ENCODE measurements at regions not wholly inside any gene's neighbourhood (a gene's known extent, or its start where the extent isn't known, plus 50 kb on each side); places are given as distances from the start of the nearest gene placed in this dataset.

- TF ChIP-seq, protein P1, sequence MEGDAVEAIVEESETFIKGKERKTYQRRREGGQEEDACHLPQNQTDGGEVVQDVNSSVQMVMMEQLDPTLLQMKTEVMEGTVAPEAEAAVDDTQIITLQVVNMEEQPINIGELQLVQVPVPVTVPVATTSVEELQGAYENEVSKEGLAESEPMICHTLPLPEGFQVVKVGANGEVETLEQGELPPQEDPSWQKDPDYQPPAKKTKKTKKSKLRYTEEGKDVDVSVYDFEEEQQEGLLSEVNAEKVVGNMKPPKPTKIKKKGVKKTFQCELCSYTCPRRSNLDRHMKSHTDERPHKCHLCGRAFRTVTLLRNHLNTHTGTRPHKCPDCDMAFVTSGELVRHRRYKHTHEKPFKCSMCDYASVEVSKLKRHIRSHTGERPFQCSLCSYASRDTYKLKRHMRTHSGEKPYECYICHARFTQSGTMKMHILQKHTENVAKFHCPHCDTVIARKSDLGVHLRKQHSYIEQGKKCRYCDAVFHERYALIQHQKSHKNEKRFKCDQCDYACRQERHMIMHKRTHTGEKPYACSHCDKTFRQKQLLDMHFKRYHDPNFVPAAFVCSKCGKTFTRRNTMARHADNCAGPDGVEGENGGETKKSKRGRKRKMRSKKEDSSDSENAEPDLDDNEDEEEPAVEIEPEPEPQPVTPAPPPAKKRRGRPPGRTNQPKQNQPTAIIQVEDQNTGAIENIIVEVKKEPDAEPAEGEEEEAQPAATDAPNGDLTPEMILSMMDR (IDR thresholded peaks at IDR 0.05; ENCODE audit: low read depth, low read length), result no peak
- no peak for TF ChIP-seq EZH2phosphoT487 (IDR thresholded peaks at IDR 0.05; ENCODE audit: low read depth)
These were observed 107.1 kb upstream of the TOP3B start for GRCh38 chr22:22089459-22090308.
